GM11168 (cell line): ENCODE measurements at regions not wholly inside any gene's neighbourhood (a gene's known extent, or its start where the extent isn't known, plus 50 kb on each side); places are given as distances from the start of the nearest gene placed in this dataset.
"Not testable (repeated sequence)": the region's sequence is repeated elsewhere in the genome, so short reads cannot be mapped to it uniquely, and the experiment has no call there.

Experiments
- in situ Hi-C: fragments of 300-500 bp; cut with MboI; formaldehyde crosslinking; loops from one replicate; pipeline ENCODE4 v1.12.0; 2022; ENCODE audit warnings: low sequenced_read_pairs; ENCODE audit not compliant: unreplicated experiment

DNA sequence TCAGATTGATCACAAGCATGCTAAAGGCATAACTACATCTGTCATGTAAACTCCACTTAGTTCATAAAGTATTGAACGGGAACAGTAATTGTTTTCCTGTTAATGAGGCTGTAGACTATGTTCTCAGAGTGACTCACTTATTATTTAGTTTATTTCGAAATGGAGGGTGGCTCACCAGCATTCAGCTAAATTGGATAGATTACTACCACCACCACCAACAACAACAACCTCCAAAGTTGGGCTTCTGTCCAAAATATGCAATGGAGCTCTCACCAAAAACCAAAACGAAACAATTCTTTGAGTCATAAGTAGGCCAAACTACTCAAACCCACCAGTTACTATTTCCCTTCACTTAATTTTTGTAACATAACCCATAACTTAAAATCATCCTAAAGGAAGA, 127.9 kb upstream of the NRBF2 start:
- in situ Hi-C loops = loop anchor here (10.0 kb wide), 2 partner anchors 150 to 410 kb away; no protein-coding TSS in a partner anchor

DNA sequence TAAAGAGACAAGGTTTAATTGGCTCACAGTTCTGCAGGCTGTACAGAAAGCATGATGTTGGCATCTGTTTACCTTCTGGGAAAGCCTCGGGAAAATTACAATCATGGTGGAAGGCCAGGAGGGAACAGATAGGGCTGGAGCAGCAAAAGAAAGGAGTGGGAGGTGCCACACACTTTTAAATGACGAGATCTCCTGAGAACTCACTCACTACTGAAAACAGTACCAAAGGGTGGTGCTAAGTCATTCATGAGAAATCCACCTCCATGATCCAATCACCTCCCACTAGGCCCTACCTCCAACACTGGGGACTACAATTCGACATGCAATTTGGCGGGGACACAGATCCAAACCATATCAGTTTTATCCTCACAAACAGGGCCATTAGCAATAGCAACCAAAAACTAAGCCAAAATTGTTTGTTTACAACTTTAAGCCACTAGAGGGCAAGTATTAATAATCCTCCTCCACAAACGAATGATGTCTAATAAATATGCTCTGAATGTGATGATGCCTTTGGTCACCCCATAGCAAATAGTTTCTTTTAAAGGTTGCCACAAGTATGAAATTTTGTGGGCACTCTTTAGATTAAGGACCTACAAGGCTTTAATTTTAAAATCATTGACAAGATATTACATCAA, 129.2 kb upstream of the NRBF2 start:
- in situ Hi-C loops = loop anchor here (10.0 kb wide), 2 partner anchors 151 to 409 kb away; no protein-coding TSS in a partner anchor

DNA sequence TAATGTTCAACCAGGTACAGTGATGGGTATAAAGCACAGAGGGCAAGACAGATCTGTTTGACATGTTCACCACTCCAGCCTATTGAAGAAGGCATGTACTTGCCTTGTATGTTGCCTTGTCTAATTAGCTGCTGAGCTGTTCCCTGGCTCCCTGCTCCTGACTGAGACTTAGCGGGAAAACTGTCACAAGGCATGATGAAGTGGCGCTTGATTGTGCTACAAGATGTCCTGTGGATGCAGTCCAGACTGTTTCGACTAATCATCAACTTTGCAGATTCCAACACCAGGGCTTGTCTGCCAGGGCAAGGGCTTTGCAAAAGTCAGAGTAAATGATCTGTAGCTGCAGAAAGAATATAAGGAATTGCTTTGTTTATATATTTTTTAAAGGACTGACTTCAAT, 136.2 kb upstream of the NRBF2 start:
- in situ Hi-C loops = no loop called here

DNA sequence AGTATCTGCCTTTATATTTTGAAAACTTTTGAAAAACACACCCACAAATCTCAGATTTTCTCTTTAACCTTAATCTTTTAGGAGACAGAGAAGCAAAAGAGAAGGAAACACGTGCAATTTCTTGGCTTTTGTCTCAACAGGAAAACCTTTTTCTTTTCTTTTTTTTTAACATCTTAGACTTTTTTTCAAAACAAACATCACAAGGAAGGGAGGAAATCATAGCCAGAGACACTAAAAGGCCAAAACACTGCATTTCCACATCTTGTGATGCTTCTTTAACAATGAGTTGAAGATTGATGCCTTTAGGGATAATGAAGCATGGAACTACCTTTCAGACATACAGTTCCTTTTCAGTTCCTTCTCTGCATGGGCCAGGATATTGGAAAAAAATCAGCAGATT, 136.6 kb upstream of the NRBF2 start:
- in situ Hi-C loops = no loop called here

DNA sequence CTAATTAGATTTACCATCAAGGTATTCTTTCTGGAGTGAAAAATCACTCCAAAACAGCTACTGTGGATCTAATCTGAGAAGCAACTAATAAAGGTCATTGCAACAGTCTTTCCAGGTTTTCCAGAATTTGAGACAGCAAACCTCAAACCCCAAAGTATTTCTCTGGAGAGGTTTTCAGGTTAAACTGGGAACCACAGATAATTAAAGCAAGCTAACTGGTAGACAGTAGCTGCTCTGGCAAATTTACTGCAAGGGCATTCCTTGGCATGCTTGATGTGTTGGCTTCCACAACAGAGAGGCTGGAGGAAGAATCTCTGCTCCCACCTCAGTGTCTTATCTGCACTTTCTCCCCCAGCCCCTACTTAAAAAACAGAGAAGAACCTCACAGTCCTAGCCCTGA, 140.0 kb upstream of the NRBF2 start:
- in situ Hi-C loops = no loop called here

DNA sequence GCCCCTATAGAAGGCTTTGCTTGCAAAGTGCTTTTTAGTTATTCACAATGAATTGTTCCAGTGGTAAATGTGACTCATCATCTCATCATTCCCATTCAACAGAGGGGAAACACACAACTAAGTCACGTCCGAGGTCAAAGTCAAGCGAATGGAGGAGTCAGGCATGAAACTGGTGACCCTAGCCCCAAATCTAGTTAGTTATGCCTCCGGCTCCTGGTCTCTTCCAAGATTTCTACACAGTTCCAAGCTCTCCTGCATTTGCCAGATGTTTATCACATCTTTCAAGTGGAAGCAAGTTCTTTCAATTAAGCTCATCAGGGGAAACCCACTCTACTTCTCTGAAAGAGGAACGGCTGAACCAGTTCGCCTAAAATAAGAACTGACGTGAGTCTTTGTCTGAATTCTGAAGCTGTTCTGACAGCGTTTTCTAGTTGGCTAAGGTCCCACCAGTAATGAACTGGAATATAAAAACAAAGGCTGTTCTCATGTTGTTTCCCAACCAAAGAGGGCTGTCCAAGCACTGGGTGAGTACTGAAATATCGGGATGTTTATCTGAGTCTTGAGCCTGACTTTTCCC, 140.9 kb upstream of the NRBF2 start:
- in situ Hi-C loops = no loop called here

- in situ Hi-C loops = no loop called here
Observed at GRCh38 chr10:62990126-62990525, 143.0 kb upstream of the NRBF2 start.

DNA sequence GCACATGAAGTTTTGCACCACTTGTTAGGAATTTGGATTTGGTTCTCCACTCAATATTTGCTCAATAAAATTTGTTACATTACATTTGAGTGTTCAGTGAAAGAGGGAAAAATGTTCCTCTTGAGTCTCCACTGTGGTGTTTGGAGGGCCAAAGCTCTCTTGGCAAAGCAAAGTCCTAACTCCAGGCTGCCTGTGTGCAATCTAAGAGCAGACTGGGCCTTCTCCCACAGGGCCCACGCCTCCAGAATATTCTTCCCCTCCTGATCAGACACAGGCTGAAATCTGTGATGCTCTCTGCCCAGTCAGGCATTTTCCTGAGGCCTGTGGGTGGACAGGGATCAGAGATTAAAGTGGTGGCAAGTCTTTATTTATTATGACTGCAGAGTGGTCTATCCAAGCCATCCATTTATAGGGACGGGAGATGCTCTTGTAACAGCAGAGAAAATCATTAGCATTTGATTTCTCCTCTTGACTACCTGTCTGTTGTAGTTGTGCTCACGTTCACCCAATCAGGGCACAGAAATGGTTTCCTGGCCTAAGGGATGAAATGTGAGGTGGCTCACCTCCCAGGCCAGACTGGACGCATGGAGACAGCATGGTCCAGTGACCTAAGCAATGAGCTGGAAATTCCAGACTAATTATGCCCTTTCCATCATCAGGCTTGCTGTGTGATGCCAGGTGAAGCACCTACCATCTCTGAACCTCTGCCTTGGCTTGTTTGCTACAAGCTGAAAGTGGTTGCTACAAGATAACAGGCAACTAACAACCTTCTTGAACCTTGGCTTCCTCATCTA, 147.1 kb upstream of the NRBF2 start:
- in situ Hi-C loops = no loop called here

- in situ Hi-C loops = no loop called here
Observed at GRCh38 chr10:62981096-62981495, 152.0 kb upstream of the NRBF2 start.

- in situ Hi-C loops = no loop called here
Observed at GRCh38 chr10:62980687-62981086, 152.4 kb upstream of the NRBF2 start.

DNA sequence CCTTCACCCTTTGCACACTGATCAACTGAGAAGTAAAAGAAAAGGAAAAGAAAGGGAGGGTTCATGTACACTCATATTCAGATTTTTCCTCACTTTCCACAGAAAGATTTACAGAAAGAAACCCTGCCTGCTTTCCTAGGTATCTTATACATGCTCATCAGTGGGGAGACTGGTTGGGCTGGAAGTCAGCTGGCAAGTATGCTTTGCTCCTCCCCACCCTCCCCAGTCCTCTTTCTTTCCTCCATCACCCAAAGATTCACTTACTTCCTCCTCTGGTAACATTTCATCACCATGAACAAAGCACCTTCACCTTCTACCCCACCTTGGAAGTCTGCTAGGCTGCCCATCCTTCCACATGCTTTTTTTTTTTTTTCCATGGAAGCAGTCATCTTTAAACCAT, 153.2 kb upstream of the NRBF2 start:
- in situ Hi-C loops = no loop called here

DNA sequence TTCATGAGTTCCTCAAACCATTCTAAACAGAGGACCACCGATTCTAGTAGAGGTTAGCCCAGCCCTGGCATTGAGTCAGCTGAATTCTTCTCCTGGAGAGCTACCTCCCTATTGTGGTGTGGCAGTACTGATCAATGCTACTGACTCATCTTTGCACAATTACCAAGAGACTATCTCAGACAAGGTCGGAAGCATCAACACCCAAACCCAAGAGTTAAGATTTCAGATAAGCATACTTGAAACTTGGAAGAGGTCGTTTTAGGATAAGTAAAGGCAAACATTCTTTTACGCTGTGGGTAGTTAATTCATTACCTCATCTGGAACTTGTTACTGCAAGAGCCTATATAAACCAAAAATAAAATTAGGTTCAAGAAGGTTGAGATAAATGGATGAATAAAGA, 154.6 kb upstream of the NRBF2 start:
- in situ Hi-C loops = no loop called here

DNA sequence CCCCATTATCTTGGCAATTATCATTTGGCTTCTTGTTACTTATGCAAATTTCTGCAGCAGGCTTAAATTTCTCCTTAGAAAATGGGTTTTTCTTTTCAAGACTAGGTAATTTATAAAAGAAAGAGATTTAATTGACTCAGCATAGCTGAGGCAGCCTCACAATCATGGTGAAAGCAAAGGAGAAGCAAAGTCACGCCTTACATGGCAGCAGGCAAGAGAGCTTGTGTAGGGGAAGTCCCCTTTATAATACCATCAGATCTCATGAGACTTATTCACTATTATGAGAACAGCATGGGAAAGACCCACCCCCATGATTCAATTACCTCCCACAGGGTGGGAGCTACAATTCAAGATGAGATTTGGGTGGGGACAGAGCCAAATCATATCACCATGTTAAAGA, 158.3 kb upstream of the NRBF2 start:
- in situ Hi-C loops = not testable (repeated sequence)

DNA sequence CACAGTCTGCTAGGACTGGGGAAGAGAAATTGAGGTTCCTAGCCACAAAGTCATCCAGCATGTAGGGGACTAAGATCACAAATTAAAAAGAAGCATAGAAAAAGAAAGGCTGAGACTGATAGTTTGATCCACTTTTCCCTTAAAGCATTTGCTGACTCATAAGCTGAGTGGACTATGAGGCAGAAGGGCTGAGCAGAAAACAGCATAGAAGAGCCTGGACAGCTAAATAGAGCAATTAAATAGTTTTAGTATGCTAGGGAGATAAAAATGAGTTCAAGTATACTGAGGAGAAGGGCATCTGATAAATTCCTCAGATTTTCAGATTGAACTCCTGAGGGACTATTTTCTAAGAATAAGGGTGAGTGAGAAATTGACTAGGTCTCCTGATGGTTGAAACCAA, 155.9 kb upstream of the EGR2 start:
- in situ Hi-C loops = no loop called here

GRCh38 chr10:62964026-62964425, 147.9 kb upstream of the EGR2 start:
- in situ Hi-C loops = no loop called here

GRCh38 chr10:62961951-62962523, 145.9 kb upstream of the EGR2 start:
- in situ Hi-C loops = no loop called here

- in situ Hi-C loops = no loop called here
Observed at GRCh38 chr10:62960416-62960815, 144.2 kb upstream of the EGR2 start.

GRCh38 chr10:62959553-62959952, 143.4 kb upstream of the EGR2 start:
- in situ Hi-C loops = no loop called here

GRCh38 chr10:62958980-62959379, 142.8 kb upstream of the EGR2 start:
- in situ Hi-C loops = no loop called here

DNA sequence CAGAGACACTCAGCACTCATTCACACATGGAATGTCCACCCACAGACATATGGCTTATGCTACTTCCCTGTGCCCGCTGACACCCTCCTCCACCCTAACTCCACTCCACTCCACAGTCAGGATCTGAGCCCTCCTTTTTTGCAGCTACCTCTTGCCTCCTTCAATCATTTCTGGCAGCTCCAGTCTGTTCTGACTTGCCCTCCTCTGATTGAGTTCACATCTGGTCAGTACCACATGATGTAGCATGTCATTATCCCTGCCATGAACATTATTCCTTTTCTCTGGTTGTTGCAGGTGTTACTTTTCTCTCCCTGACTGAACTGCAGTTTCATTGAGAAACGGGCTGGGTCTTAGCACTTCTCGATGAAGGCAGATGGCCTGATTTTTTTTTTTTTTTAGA, 130.1 kb upstream of the EGR2 start:
- in situ Hi-C loops = no loop called here

GRCh38 chr10:62939698-62940097, 123.5 kb upstream of the EGR2 start:
- in situ Hi-C loops = no loop called here
